Vagina (tissue), 2 donors: ENCODE measurements at regions not wholly inside any gene's neighbourhood (a gene's known extent, or its start where the extent isn't known, plus 50 kb on each side); places are given as distances from the start of the nearest gene placed in this dataset.
"Not testable (repeated sequence)": the region's sequence is repeated elsewhere in the genome, so short reads cannot be mapped to it uniquely, and the experiment has no call there.

Experiments used
- DNase-seq, 2 donors: peaks; one replicate each; pipeline ENCODE4 v3.0.0-alpha.2; 2017; ENCODE audit errors: extremely low spot score in 2 of 2
- H3K27ac ChIP-seq: fragments of 200-600 bp; sonication (generic); one replicate; pipeline ENCODE4 v1.5.1; 2019
- H3K27me3 ChIP-seq: fragments of 200-600 bp; sonication (generic); one replicate; pipeline ENCODE4 v1.5.1; 2019
- H3K36me3 ChIP-seq, 2 donors: fragments of 200-600 bp; sonication (generic); one replicate each; pipeline ENCODE4 v1.5.1; 2017 to 2019
- H3K4me1 ChIP-seq: fragments of 200-600 bp; sonication (generic); one replicate; pipeline ENCODE4 v1.5.1; 2019
- H3K4me3 ChIP-seq, 2 donors: fragments of 200-600 bp; sonication (generic); 1 replicate in 1 of 2; 2 replicates in 1 of 2; pipeline ENCODE4 v1.5.1; 2016 to 2019
- H3K9me3 ChIP-seq: fragments of 200-600 bp; sonication (generic); one replicate; pipeline ENCODE4 v1.5.1; 2019
- POLR2A ChIP-seq, 2 donors: fragments of 450-650 bp; IDR thresholded peaks; one replicate each; pipeline ENCODE4 v1.6.1; 2017; ENCODE audit warnings: antibody characterized with exemption in 2 of 2, mild to moderate bottlenecking in 2 of 2, moderate library complexity in 2 of 2
- POLR2AphosphoS5 ChIP-seq, 2 donors: sonication (generic); formaldehyde crosslinking; IDR thresholded peaks; one replicate each; pipeline ENCODE4 v1.9.0; 2017; ENCODE audit warnings: antibody characterized with exemption in 2 of 2, mild to moderate bottlenecking in 2 of 2, low read depth in 1 of 2; ENCODE audit not compliant: insufficient read depth in 1 of 2
- intact Hi-C: fragments of 100-400 bp; cut with DNase I; formaldehyde crosslinking; loops from one replicate; pipeline ENCODE4 v1.15.1; 2023
- TF ChIP-seq, protein P1 (sequence below), 3 experiments: fragments of 450-650 bp in 2 of 3; fragments of 200-600 bp in 1 of 3; sonication (generic) in 1 of 3; IDR thresholded peaks; one replicate each; pipeline ENCODE4 v1.5.1; 2017 to 2019; ENCODE audit warnings: antibody characterized with exemption in 3 of 3, mild to moderate bottlenecking in 2 of 3, moderate library complexity in 2 of 3

DNA sequence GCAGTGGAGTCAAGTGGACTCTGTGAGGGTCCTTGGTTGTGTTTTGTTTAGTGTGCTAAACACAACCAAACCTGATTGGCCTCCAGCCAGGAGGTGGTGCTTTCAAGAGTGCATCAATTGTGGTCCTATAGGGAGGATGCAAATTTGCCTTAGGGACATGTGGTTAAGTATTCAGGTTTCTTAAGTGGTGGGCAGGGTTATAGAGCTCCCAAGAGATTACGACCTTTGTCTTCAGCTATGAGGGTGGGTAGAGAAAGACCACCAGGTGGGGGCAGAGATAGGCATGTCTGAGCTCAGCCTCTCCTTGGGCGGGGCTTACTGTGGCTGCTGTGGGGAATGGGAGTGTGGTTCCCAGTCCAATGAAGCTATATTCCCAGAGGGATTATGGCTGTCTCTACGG, 186.6 kb downstream of the SQOR start:
- H3K4me1 ChIP-seq: no peaks in the 10 kb centered on the region
- H3K27ac ChIP-seq: no peak overlapping the region
- DNase-seq: no peak
- no peaks in the 10 kb centered on the region for H3K27me3 ChIP-seq
- H3K4me3 ChIP-seq: no peak overlapping the region
- H3K9me3 ChIP-seq: no peaks in the 10 kb centered on the region
- no peaks in the 10 kb centered on the region for H3K36me3 ChIP-seq
- intact Hi-C loops: no loop called here
- TF ChIP-seq POLR2AphosphoS5 (IDR thresholded peaks at IDR 0.05; ENCODE audit: insufficient read depth in 1 of 2, low read depth in 1 of 2) (no peak), POLR2A (IDR thresholded peaks at IDR 0.05) (no peak)
- TF ChIP-seq, protein P1, sequence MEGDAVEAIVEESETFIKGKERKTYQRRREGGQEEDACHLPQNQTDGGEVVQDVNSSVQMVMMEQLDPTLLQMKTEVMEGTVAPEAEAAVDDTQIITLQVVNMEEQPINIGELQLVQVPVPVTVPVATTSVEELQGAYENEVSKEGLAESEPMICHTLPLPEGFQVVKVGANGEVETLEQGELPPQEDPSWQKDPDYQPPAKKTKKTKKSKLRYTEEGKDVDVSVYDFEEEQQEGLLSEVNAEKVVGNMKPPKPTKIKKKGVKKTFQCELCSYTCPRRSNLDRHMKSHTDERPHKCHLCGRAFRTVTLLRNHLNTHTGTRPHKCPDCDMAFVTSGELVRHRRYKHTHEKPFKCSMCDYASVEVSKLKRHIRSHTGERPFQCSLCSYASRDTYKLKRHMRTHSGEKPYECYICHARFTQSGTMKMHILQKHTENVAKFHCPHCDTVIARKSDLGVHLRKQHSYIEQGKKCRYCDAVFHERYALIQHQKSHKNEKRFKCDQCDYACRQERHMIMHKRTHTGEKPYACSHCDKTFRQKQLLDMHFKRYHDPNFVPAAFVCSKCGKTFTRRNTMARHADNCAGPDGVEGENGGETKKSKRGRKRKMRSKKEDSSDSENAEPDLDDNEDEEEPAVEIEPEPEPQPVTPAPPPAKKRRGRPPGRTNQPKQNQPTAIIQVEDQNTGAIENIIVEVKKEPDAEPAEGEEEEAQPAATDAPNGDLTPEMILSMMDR (IDR thresholded peaks at IDR 0.05): no peak

DNA sequence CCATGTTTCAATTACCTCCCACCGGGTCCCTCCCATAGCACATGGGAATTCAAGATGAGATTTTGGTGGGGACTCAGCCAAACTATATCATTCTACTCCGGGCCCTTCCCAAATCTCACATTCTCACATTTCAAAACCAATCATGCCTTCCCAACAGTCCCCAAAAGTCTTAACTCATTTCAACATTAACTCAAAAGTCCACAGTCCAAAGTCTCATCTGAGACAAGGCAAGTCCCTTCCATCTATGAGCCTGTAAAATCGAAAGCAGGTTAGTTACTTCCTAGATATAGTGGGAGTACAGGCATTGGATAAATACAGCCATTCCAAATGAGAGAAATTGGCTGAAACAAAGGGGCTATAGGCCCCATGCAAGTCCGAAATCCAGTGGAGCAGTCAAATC, 188.1 kb downstream of the SQOR start:
- H3K4me1 ChIP-seq, H3K4me3 ChIP-seq, DNase-seq, H3K27me3 ChIP-seq, intact Hi-C loops, H3K9me3 ChIP-seq, H3K27ac ChIP-seq, H3K36me3 ChIP-seq: not testable (repeated sequence)

DNA sequence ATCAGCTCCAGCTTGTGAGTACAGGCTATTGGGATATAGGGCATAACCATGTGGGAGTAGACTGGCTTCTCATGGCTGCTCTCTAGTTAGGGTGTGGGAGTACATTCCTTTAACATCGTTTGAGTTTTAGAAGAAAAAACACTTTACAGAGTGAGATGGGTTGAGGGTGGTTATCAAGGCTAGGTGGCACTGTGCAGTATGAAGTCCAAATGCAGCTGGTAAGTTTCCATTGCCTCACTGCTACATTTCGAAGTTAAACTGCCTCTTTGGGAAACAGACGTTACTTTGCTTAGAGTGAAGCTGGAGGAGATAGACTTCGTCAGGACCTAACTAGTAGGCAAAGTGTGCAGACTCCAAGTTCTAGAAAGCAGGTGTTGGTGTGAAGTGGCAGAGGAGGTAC, 192.4 kb downstream of the SQOR start:
- no peaks in the 10 kb centered on the region for H3K9me3 ChIP-seq
- TF ChIP-seq POLR2AphosphoS5 (IDR thresholded peaks at IDR 0.05; ENCODE audit: insufficient read depth in 1 of 2, low read depth in 1 of 2) (no peak), POLR2A (IDR thresholded peaks at IDR 0.05) (no peak)
- TF ChIP-seq, protein P1 (IDR thresholded peaks at IDR 0.05): no peak

DNA sequence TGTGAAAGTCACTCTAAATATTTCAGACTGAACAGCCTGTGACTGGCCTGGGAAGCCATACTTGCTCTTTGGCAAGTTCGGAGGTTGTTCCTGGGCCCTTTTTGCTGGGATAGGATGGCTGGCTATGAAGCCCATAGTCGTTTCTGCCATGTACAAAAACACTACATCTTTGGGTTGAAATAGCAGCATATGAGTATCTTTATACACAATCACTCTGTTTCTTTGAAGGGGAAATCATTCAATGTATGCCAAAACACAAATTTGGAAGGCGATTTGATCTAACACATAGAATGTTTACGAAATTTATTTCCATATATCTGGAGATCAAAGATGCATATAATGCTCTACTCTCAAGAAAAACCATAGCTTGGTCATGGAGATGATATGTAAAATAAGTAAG, 192.9 kb downstream of the SQOR start:
- H3K4me1 ChIP-seq: no peaks in the 10 kb centered on the region
- H3K9me3 ChIP-seq: no peaks in the 10 kb centered on the region
- H3K27me3 ChIP-seq: no peaks in the 10 kb centered on the region
- no peak overlapping the region for H3K4me3 ChIP-seq
- no peak for DNase-seq
- TF ChIP-seq POLR2A (IDR thresholded peaks at IDR 0.05) (no peak), POLR2AphosphoS5 (IDR thresholded peaks at IDR 0.05; ENCODE audit: insufficient read depth in 1 of 2, low read depth in 1 of 2) (no peak)
- TF ChIP-seq, protein P1 (IDR thresholded peaks at IDR 0.05): no peak
- H3K27ac ChIP-seq: no peak overlapping the region
- intact Hi-C loops: no loop called here
- no peaks in the 10 kb centered on the region for H3K36me3 ChIP-seq

More for the DNA sequence above, 192.4 kb downstream of the SQOR start:
- no peak overlapping the region for H3K4me3 ChIP-seq
- H3K36me3 ChIP-seq: no peaks in the 10 kb centered on the region
- no peaks in the 10 kb centered on the region for H3K4me1 ChIP-seq
- H3K27ac ChIP-seq: no peak overlapping the region
- no peaks in the 10 kb centered on the region for H3K27me3 ChIP-seq
- intact Hi-C loops: no loop called here
- no peak for DNase-seq

DNA sequence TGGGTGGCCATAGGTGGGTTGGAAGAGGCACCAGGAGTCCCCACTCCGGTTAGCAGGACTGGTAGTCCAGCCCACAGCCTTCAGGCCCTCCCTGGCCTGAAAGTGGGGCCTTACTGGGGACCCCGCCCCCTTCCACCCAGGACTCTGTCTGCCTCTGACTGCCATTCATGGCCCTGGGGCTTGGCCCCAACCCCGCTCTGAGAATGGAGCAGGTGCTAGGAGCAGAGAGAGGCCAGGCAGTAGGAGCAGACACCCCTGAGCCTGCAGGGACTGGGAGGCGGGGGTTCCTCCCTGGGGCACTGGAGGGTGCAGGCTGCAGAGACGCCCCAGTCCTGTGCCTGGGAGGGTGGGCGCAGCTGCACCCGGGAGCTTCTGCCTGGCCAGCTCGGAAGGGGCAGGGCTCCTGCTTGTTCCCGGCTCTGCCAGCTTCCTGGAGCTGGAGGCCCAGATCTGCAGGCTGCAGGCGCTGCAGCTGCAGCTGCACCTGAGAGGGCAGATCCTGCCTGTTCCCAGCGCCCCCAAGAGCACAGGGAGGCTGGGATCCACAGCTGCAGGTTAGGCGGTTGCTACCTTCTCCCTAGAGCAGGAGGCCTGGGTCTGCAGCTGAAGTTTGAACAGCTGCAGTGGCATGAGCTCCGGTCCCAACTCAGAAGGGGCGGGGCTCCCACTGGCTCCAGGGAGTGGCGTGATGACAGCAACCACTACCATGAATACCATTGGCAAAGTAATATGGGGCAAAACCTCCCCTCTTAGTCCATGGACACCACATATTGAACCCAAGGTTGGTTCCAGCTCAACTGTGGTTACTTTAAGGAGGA, 194.7 kb downstream of the SQOR start:
- TF ChIP-seq POLR2A (IDR thresholded peaks at IDR 0.05) (no peak), POLR2AphosphoS5 (IDR thresholded peaks at IDR 0.05; ENCODE audit: insufficient read depth in 1 of 2, low read depth in 1 of 2) (no peak)
- TF ChIP-seq, protein P1 (IDR thresholded peaks at IDR 0.05): no peak
- intact Hi-C loops: no loop called here
- H3K27me3 ChIP-seq: no peaks in the 10 kb centered on the region
- no peaks in the 10 kb centered on the region for H3K4me1 ChIP-seq
- no peaks in the 10 kb centered on the region for H3K9me3 ChIP-seq
- H3K36me3 ChIP-seq: no peaks in the 10 kb centered on the region
- no peak overlapping the region for H3K4me3 ChIP-seq
- no peak overlapping the region for H3K27ac ChIP-seq
- no peak for DNase-seq
